Ovary (tissue), 7 donors: ENCODE measurements at regions not wholly inside any gene's neighbourhood (a gene's known extent, or its start where the extent isn't known, plus 50 kb on each side); places are given as distances from the start of the nearest gene placed in this dataset.
A peak's percentile ranks its signal among the peaks of the same experiment; 100 is the strongest.

ENCODE experiments used
- DNase-seq, 5 donors: peaks; one replicate each; pipeline ENCODE4 v3.0.0-alpha.2; 2019 to 2020
- H3K27ac ChIP-seq, 2 donors: fragments of 200-600 bp; one replicate each; pipeline versions ENCODE4 v1.5.1 to v1.8.0; 2019 to 2022
- H3K27me3 ChIP-seq: fragments of 200-600 bp; one replicate; pipeline ENCODE4 v1.8.0; 2022
- H3K36me3 ChIP-seq: fragments of 200-600 bp; sonication (generic); one replicate; pipeline ENCODE4 v1.5.1; 2019
- H3K4me1 ChIP-seq: one replicate; pipeline ENCODE4 v1.8.1; 2013; ENCODE audit warnings: mild to moderate bottlenecking, moderate library complexity; ENCODE audit not compliant: insufficient read depth
- H3K4me3 ChIP-seq: fragments of 200-600 bp; sonication (generic); one replicate; pipeline ENCODE4 v1.5.1; 2017
- H3K9me3 ChIP-seq, 2 donors: fragments of 200-600 bp in 1 of 2; sonication (generic) in 1 of 2; one replicate each; pipeline versions ENCODE4 v1.5.1 to v1.8.1; 2013 to 2019; ENCODE audit warnings: mild to moderate bottlenecking in 1 of 2, moderate library complexity in 1 of 2
- CTCF ChIP-seq, 3 donors: fragments of 450-650 bp in 2 of 3; fragments of 200-600 bp in 1 of 3; IDR thresholded peaks; one replicate each; pipeline versions ENCODE4 v1.5.1 to v1.8.0; 2016 to 2022; ENCODE audit warnings: antibody characterized with exemption in 3 of 3, mild to moderate bottlenecking in 1 of 3
- EP300 ChIP-seq: sonication (generic); formaldehyde crosslinking; IDR thresholded peaks from one replicate; pipeline ENCODE4 v1.6.1; 2017; ENCODE audit warnings: antibody characterized with exemption
- POLR2A ChIP-seq: fragments of 450-650 bp; IDR thresholded peaks from one replicate; pipeline ENCODE4 v1.6.1; 2017; ENCODE audit warnings: antibody characterized with exemption, mild to moderate bottlenecking, moderate library complexity
- WGBS, 3 donors: extraction: QIAGEN DNeasy Blood & Tissue Kit in 1 of 3; methylation state at CpG; one replicate each; pipeline versions ENCODE4 v1.1.5 to v1.1.7; 2013 to 2017; 5-methylcytosine and 5-hydroxymethylcytosine counted together
- intact Hi-C, 4 donors: fragments of 100-400 bp; cut with DNase I; formaldehyde crosslinking; loops; one replicate each; pipeline versions ENCODE4 v1.11.0 to v1.15.1; 2022 to 2023
- donor health status: DM: no; HTN: no; CAD: no; lungs with moderate emphysema.
- donor health status: DM: no; HTN: no; CAD: no.
- donor health status: Bipolar disorder and iron deficiency.
- donor health status: DM: no; HTN: no; CAD: no.
- donor health status: DM: yes; HTN: yes; CAD: no.

- no peak overlapping the region for H3K4me3 ChIP-seq
- H3K36me3 ChIP-seq = no peaks in the 10 kb centered on the region
- intact Hi-C loops = loop anchor here in 3 of 4 donors (5.0 to 10.0 kb wide), 3 partner anchors 75 to 205 kb away; partner anchors contain the start of genes KLF15 (in 2 of the 3) and ZXDC (in 1 of the 3)
- peaks cover 13% of the 10 kb centered on the region for H3K4me1 ChIP-seq
- 73 to 83% (median 77%) methylated on average over 4 of the region's 4 CpGs for WGBS, 3 donors
- H3K27me3 ChIP-seq = no peaks in the 10 kb centered on the region
- no peak for TF ChIP-seq CTCF (IDR thresholded peaks at IDR 0.05)
- TF ChIP-seq POLR2A = no peak
- no peak for TF ChIP-seq EP300
- peak overlapping the region; percentile 49 to 76 for H3K27ac ChIP-seq
- H3K9me3 ChIP-seq = no peaks in the 10 kb centered on the region
- DNase-seq = no peak
Observed at GRCh38 chr3:126269354-126269753, 87.9 kb downstream of the KLF15 start.

- 64 to 75% (median 72%) methylated on average over 3 of the region's 3 CpGs for WGBS, 3 donors
- Histone ChIP-seq H3K36me3 (no peaks in the 10 kb centered on the region), H3K4me3 (no peak overlapping the region), H3K9me3 (no peaks in the 10 kb centered on the region), H3K27me3 (no peaks in the 10 kb centered on the region), H3K27ac (peak overlapping the region in 1 of 2 donors; percentile 49), H3K4me1 (peaks cover 13% of the 10 kb centered on the region)
- TF ChIP-seq EP300 (no peak), POLR2A (no peak), CTCF (IDR thresholded peaks at IDR 0.05) (no peak)
- intact Hi-C loops = loop anchor here in 3 of 4 donors (5.0 to 10.0 kb wide), 3 partner anchors 76 to 206 kb away; partner anchors contain the start of genes KLF15 (in 2 of the 3) and ZXDC (in 1 of the 3)
- DNase-seq = no peak
Observed at GRCh38 chr3:126268866-126269265, 88.3 kb downstream of the KLF15 start.

GRCh38 chr3:126267976-126268615 lies 87.7 kb upstream of the ALDH1L1 start:
- Histone ChIP-seq H3K9me3 (no peaks in the 10 kb centered on the region), H3K36me3 (no peaks in the 10 kb centered on the region), H3K27ac (peak overlapping the region; percentile 83 to 90), H3K4me1 (peaks cover 13% of the 10 kb centered on the region), H3K4me3 (peak overlapping the region; percentile 27), H3K27me3 (no peaks in the 10 kb centered on the region)
- intact Hi-C loops = loop anchor here (2.0 to 10.0 kb wide), 4 partner anchors 77 to 207 kb away; partner anchors contain the start of genes KLF15 (in 3 of the 4) and ZXDC (in 1 of the 4)
- DNase-seq = peak in 2 of 5 donors; percentile 41 to 43
- TF ChIP-seq CTCF (IDR thresholded peaks at IDR 0.05) (no peak), EP300 (no peak), POLR2A (no peak)
- 66 to 69% (median 68%) methylated on average over 15 of the region's 15 CpGs for WGBS, 3 donors

- Histone ChIP-seq H3K36me3 (no peaks in the 10 kb centered on the region), H3K4me1 (peaks cover 13% of the 10 kb centered on the region), H3K9me3 (no peaks in the 10 kb centered on the region), H3K4me3 (peak overlapping the region; percentile 27), H3K27ac (peak overlapping the region; percentile 83 to 90), H3K27me3 (no peaks in the 10 kb centered on the region)
- TF ChIP-seq CTCF (IDR thresholded peaks at IDR 0.05) (peak in 1 of 3 donors; percentile 15), EP300 (peak; percentile 48), POLR2A (peak; percentile 29)
- 1 to 2% (median 2%) methylated on average over 59 to 62 of the region's 62 CpGs for WGBS, 3 donors
- intact Hi-C loops = loop anchor here (2.0 to 10.0 kb wide), 4 partner anchors 77 to 207 kb away; partner anchors contain the start of genes KLF15 (in 3 of the 4) and ZXDC (in 1 of the 4)
- DNase-seq = peak; percentile 77 to 90 (median 82)
Observed at GRCh38 chr3:126267169-126267975, 87.0 kb upstream of the ALDH1L1 start.
